H9 (cell line): ENCODE measurements at regions not wholly inside any gene's neighbourhood (a gene's known extent, or its start where the extent isn't known, plus 50 kb on each side); places are given as distances from the start of the nearest gene placed in this dataset.

Source experiments
- DNase-seq: peaks from one replicate; pipeline ENCODE4 v3.0.0-alpha.2; 2017
- H2AFZ ChIP-seq: one replicate; pipeline ENCODE4 v1.6.1; 2013; ENCODE audit warnings: mild to moderate bottlenecking, low read length, control low read depth, moderate library complexity
- H2AK5ac ChIP-seq: 2 replicates; pipeline ENCODE4 v1.6.1; 2013; ENCODE audit warnings: low read length, control low read depth, mixed read lengths; ENCODE audit not compliant: insufficient read length
- H2BK120ac ChIP-seq: one replicate; pipeline ENCODE4 v1.6.1; 2013; ENCODE audit warnings: low read depth, mild to moderate bottlenecking, low read length, control low read depth, inconsistent platforms; ENCODE audit not compliant: poor library complexity, severe bottlenecking
- H2BK12ac ChIP-seq: 2 replicates; pipeline ENCODE4 v1.6.1; 2013; ENCODE audit warnings: low read length, control low read depth, mixed read lengths, low read depth; ENCODE audit not compliant: insufficient read length
- H2BK15ac ChIP-seq: 2 replicates; pipeline ENCODE4 v1.6.1; 2013; ENCODE audit warnings: low read depth, low read length, control low read depth
- H2BK20ac ChIP-seq: one replicate; pipeline ENCODE4 v1.6.1; 2013; ENCODE audit warnings: low read depth, mild to moderate bottlenecking, low read length, control low read depth, inconsistent platforms; ENCODE audit not compliant: poor library complexity, severe bottlenecking
- H2BK5ac ChIP-seq: 2 replicates; pipeline ENCODE4 v1.6.1; 2013; ENCODE audit warnings: low read length, control low read depth, mixed read lengths; ENCODE audit not compliant: insufficient read length
- H3K14ac ChIP-seq: 2 replicates; pipeline ENCODE4 v1.6.1; 2013; ENCODE audit warnings: low read length, control low read depth; ENCODE audit not compliant: insufficient read depth
- H3K18ac ChIP-seq: 2 replicates; pipeline ENCODE4 v1.6.1; 2013; ENCODE audit warnings: low read depth, mild to moderate bottlenecking, mixed read lengths, low read length, control low read depth; ENCODE audit not compliant: insufficient read length
- H3K23ac ChIP-seq: 2 replicates; pipeline ENCODE4 v1.6.1; 2013; ENCODE audit warnings: low read length, control low read depth, mixed read lengths, low read depth; ENCODE audit not compliant: insufficient read length
- H3K23me2 ChIP-seq: 2 replicates; pipeline ENCODE4 v1.6.1; 2013; ENCODE audit warnings: low read depth, mild to moderate bottlenecking, mixed read lengths, low read length, control low read depth; ENCODE audit not compliant: insufficient read length, poor library complexity, severe bottlenecking
- H3K27ac ChIP-seq: 2 replicates; pipeline ENCODE4 v1.5.1; 2013; ENCODE audit warnings: low read length, control low read depth, mixed read lengths, low read depth; ENCODE audit not compliant: insufficient read length
- H3K27me3 ChIP-seq: 2 replicates; pipeline ENCODE4 v1.6.1; 2013; ENCODE audit warnings: low read length, control low read depth, inconsistent platforms; ENCODE audit not compliant: insufficient read depth
- H3K4ac ChIP-seq: 2 replicates; pipeline ENCODE4 v1.6.1; 2013; ENCODE audit warnings: low read depth, mild to moderate bottlenecking, control low read depth, inconsistent platforms, low read length, moderate library complexity
- H3K4me1 ChIP-seq: 2 replicates; pipeline ENCODE4 v1.6.1; 2013; ENCODE audit warnings: low read length, control low read depth, inconsistent platforms; ENCODE audit not compliant: insufficient read depth
- H3K4me2 ChIP-seq: 2 replicates; pipeline ENCODE4 v1.6.1; 2013; ENCODE audit warnings: low read length, control low read depth, mixed read lengths; ENCODE audit not compliant: insufficient read length, insufficient read depth
- H3K56ac ChIP-seq: 2 replicates; pipeline ENCODE4 v1.6.1; 2013; ENCODE audit warnings: low read depth, mild to moderate bottlenecking, mixed read lengths, low read length, control low read depth; ENCODE audit not compliant: insufficient read length
- H3K79me1 ChIP-seq: 2 replicates; pipeline ENCODE4 v1.6.1; 2013; ENCODE audit warnings: low read depth, mild to moderate bottlenecking, moderate library complexity, low read length, control low read depth, inconsistent platforms; ENCODE audit not compliant: insufficient read depth, poor library complexity, severe bottlenecking
- H3K79me2 ChIP-seq: 2 replicates; pipeline ENCODE4 v1.6.1; 2013; ENCODE audit warnings: low read length, control low read depth, inconsistent platforms; ENCODE audit not compliant: insufficient read depth
- H3K9ac ChIP-seq: 2 replicates; pipeline ENCODE4 v1.6.1; 2013; ENCODE audit warnings: low read length, control low read depth, mixed read lengths; ENCODE audit not compliant: insufficient read length; ENCODE audit errors: extremely low read depth
- H3K9me3 ChIP-seq: one replicate; pipeline ENCODE4 v1.6.1; 2013; ENCODE audit warnings: low read depth, low read length, inconsistent platforms; ENCODE audit not compliant: control insufficient read depth
- H3T11ph ChIP-seq: one replicate; pipeline ENCODE4 v1.6.1; 2013; ENCODE audit warnings: mild to moderate bottlenecking, low read length, control low read depth, inconsistent platforms
- H4K20me1 ChIP-seq: one replicate; pipeline ENCODE4 v1.6.1; 2013; ENCODE audit not compliant: control insufficient read depth, insufficient read length, insufficient read depth
- H4K5ac ChIP-seq: 2 replicates; pipeline ENCODE4 v1.6.1; 2013; ENCODE audit warnings: low read depth, mild to moderate bottlenecking, mixed read lengths, low read length, control low read depth; ENCODE audit not compliant: insufficient read length
- H4K8ac ChIP-seq: replicated peaks from 2 replicates; pipeline ENCODE4 v1.6.1; 2013; ENCODE audit warnings: low read length, control low read depth, mixed read lengths, low read depth; ENCODE audit not compliant: insufficient read length
- H4K91ac ChIP-seq: 2 replicates; pipeline ENCODE4 v1.6.1; 2013; ENCODE audit warnings: low read depth, mild to moderate bottlenecking, moderate library complexity, mixed read lengths, low read length, control low read depth; ENCODE audit not compliant: insufficient read length
- H3K27ac Mint-ChIP-seq, 3 experiments: 2 replicates in 2 of 3; 3 replicates in 1 of 3; pipeline ENCODE4 v1.8.0; 2020 to 2021; ENCODE audit warnings: mixed read lengths in 3 of 3, mild to moderate bottlenecking in 1 of 3, moderate library complexity in 1 of 3
- H3K27me3 Mint-ChIP-seq: 2 replicates; pipeline ENCODE4 v1.8.0; 2021; ENCODE audit warnings: low read depth, mild to moderate bottlenecking, moderate library complexity, mixed read lengths
- H3K36me3 Mint-ChIP-seq, 3 experiments: 2 replicates in 2 of 3; 3 replicates in 1 of 3; pipeline ENCODE4 v1.8.0; 2020 to 2021; ENCODE audit warnings: low read depth in 3 of 3, mixed read lengths in 3 of 3; ENCODE audit not compliant: insufficient read depth in 1 of 3
- H3K4me1 Mint-ChIP-seq, 2 experiments: 2 replicates each; pipeline ENCODE4 v1.8.0; 2020; ENCODE audit warnings: mixed read lengths in 2 of 2
- H3K4me3 Mint-ChIP-seq, 2 experiments: 2 replicates in 1 of 2; 3 replicates in 1 of 2; pipeline ENCODE4 v1.8.0; 2020 to 2021; ENCODE audit warnings: mild to moderate bottlenecking in 2 of 2, mixed read lengths in 2 of 2, moderate library complexity in 1 of 2
- H3K9me3 Mint-ChIP-seq, 2 experiments: 2 replicates in 1 of 2; 3 replicates in 1 of 2; pipeline ENCODE4 v1.8.0; 2020; ENCODE audit warnings: mild to moderate bottlenecking in 2 of 2, mixed read lengths in 2 of 2, moderate library complexity in 1 of 2
- CTCF ChIP-seq: fragments of 200-600 bp; sonication (generic); conservative IDR thresholded peaks from 3 replicates; pipeline ENCODE4 v1.8.0; 2021; ENCODE audit warnings: antibody characterized with exemption, mild to moderate bottlenecking
- WGBS: extraction: QIAGEN DNeasy Blood & Tissue Kit; methylation state at CpG from one replicate; pipeline ENCODE4 v1.1.7; 2013; ENCODE audit warnings: missing lambda C conversion rate, low lambda C conversion rate, mixed read lengths; ENCODE audit not compliant: insufficient read length; ENCODE audit errors: extremely low coverage; 5-methylcytosine and 5-hydroxymethylcytosine counted together

GRCh38 chr11:101323997-101324396, 194.4 kb upstream of the PGR start:
- Histone ChIP-seq H3K27me3 (no peaks in the 10 kb centered on the region), H4K8ac (no peak overlapping the region), H3T11ph (no peak overlapping the region), H2BK5ac (no peak overlapping the region), H2BK15ac (no peak overlapping the region), H3K56ac (no peak overlapping the region), H2AFZ (no peak overlapping the region), H3K4me1 (no peaks in the 10 kb centered on the region), H3K79me1 (no peaks in the 10 kb centered on the region), H3K23ac (no peak overlapping the region), H3K23me2 (no peaks in the 10 kb centered on the region), H2BK120ac (no peak overlapping the region), H3K4me2 (no peak overlapping the region), H4K91ac (no peak overlapping the region), H3K27ac (no peak overlapping the region), H3K4ac (no peak overlapping the region), H2BK12ac (no peak overlapping the region), H2AK5ac (no peak overlapping the region), H2BK20ac (no peak overlapping the region), H3K79me2 (no peaks in the 10 kb centered on the region), H3K9me3 (no peaks in the 10 kb centered on the region), H3K18ac (no peak overlapping the region), H4K5ac (no peak overlapping the region), H4K20me1 (no peaks in the 10 kb centered on the region), H3K9ac (no peak overlapping the region), H3K14ac (no peak overlapping the region)
- Mint-ChIP-seq H3K27me3 (no peaks in the 10 kb centered on the region), H3K9me3 (no peaks in the 10 kb centered on the region), H3K4me1 (no peaks in the 10 kb centered on the region), H3K36me3 (no peaks in the 10 kb centered on the region), H3K4me3 (no peak overlapping the region), H3K27ac (no peak overlapping the region)
- TF ChIP-seq CTCF = peak; percentile 43
- no CpG with 5 or more reads among the region's 2 CpGs for WGBS
- peak; percentile 34 for DNase-seq
